ENCODE measurements at regions not wholly inside any gene's neighbourhood (a gene's known extent, or its start where the extent isn't known, plus 50 kb on each side); places are given as distances from the start of the nearest gene placed in this dataset.

- H3K27me3 Mint-ChIP-seq (ENCODE audit: low read depth): no peaks in the 10 kb centered on the region
Observed at GRCh38 chr1:222034790-222035189, 292.9 kb upstream of the DUSP10 start.

More at GRCh38 chr1:222034790-222035189, 292.9 kb upstream of the DUSP10 start:
- no peak for DNase-seq
- Histone ChIP-seq H3T11ph (ENCODE audit: low read length) (no peak overlapping the region), H2BK12ac (ENCODE audit: insufficient read length, low read depth, low read length) (no peak overlapping the region), H3K4me1 (ENCODE audit: insufficient read depth, low read length) (no peaks in the 10 kb centered on the region), H3K56ac (ENCODE audit: insufficient read length, low read depth, low read length) (no peak overlapping the region), H3K27ac (ENCODE audit: insufficient read length, low read depth, low read length) (no peak overlapping the region), H2BK5ac (ENCODE audit: insufficient read length, low read length) (no peak overlapping the region), H4K5ac (ENCODE audit: insufficient read length, low read depth, low read length) (no peak overlapping the region), H4K91ac (ENCODE audit: insufficient read length, low read depth, low read length) (no peak overlapping the region), H2AFZ (ENCODE audit: low read length) (no peak overlapping the region), H3K27me3 (ENCODE audit: insufficient read depth, low read length) (no peaks in the 10 kb centered on the region), H2BK120ac (ENCODE audit: low read depth, low read length, poor library complexity, severe bottlenecking) (no peak overlapping the region), H2AK5ac (ENCODE audit: insufficient read length, low read length) (no peak overlapping the region), H3K79me2 (ENCODE audit: insufficient read depth, low read length) (no peaks in the 10 kb centered on the region), H2BK20ac (ENCODE audit: low read depth, low read length, poor library complexity, severe bottlenecking) (no peak overlapping the region), H3K4me2 (ENCODE audit: insufficient read depth, insufficient read length, low read length) (no peak overlapping the region), H3K9me3 (ENCODE audit: control insufficient read depth, low read depth, low read length) (no peaks in the 10 kb centered on the region), H3K4ac (ENCODE audit: low read depth, low read length) (no peak overlapping the region), H3K18ac (ENCODE audit: insufficient read length, low read depth, low read length) (no peak overlapping the region), H3K23ac (ENCODE audit: insufficient read length, low read depth, low read length) (no peak overlapping the region), H3K79me1 (ENCODE audit: insufficient read depth, low read depth, low read length, poor library complexity, severe bottlenecking) (no peaks in the 10 kb centered on the region), H4K20me1 (ENCODE audit: control insufficient read depth, insufficient read depth, insufficient read length) (no peaks in the 10 kb centered on the region), H4K8ac (replicated peaks; ENCODE audit: insufficient read length, low read depth, low read length) (no peak overlapping the region), H3K23me2 (ENCODE audit: insufficient read length, low read depth, low read length, poor library complexity, severe bottlenecking) (no peaks in the 10 kb centered on the region), H3K14ac (ENCODE audit: insufficient read depth, low read length) (no peak overlapping the region), H3K9ac (ENCODE audit: extremely low read depth, insufficient read length, low read length) (no peak overlapping the region), H2BK15ac (ENCODE audit: low read depth, low read length) (no peak overlapping the region)
- H3K4me3 Mint-ChIP-seq: no peak overlapping the region
- WGBS (ENCODE audit: extremely low coverage, insufficient read length, low lambda C conversion rate): no CpG with 5 or more reads among the region's 4 CpGs
- TF ChIP-seq CTCF (conservative IDR thresholded peaks at IDR 0.05): no peak
- no peaks in the 10 kb centered on the region; a peak in 1 of 7 replicates for H3K36me3 Mint-ChIP-seq (ENCODE audit: insufficient read depth in 1 of 3, low read depth in 3 of 3)
- H3K9me3 Mint-ChIP-seq: no peaks in the 10 kb centered on the region
- 0 out of 4 replicates have a peak, but pooled peaks cover 0 to 7% of the 10 kb centered on the region in 2 experiments for H3K4me1 Mint-ChIP-seq
- H3K27ac Mint-ChIP-seq: no peak overlapping the region
